ENCODE measurements at regions not wholly inside any gene's neighbourhood (a gene's known extent, or its start where the extent isn't known, plus 50 kb on each side); places are given as distances from the start of the nearest gene placed in this dataset.

GRCh38 chrX:10906866-10907265 is 204.3 kb upstream of the HCCS start:
- no peak for TF ChIP-seq POLR2A (IDR thresholded peaks at IDR 0.05)
- TF ChIP-seq CTCF (IDR thresholded peaks at IDR 0.05) = no peak
